Mesodermal cell (in vitro differentiated cells): ENCODE measurements at regions not wholly inside any gene's neighbourhood (a gene's known extent, or its start where the extent isn't known, plus 50 kb on each side); places are given as distances from the start of the nearest gene placed in this dataset.
"Not testable (repeated sequence)": the region's sequence is repeated elsewhere in the genome, so short reads cannot be mapped to it uniquely, and the experiment has no call there.

ENCODE experiments used
- H3K27ac ChIP-seq: 2 replicates; pipeline ENCODE4 v1.7.0; 2013; ENCODE audit warnings: mild to moderate bottlenecking, low read depth, low read length, moderate library complexity; ENCODE audit not compliant: severe bottlenecking
- H3K36me3 ChIP-seq: 2 replicates; pipeline ENCODE4 v1.7.1; 2013; ENCODE audit warnings: mild to moderate bottlenecking, low read length, moderate library complexity; ENCODE audit not compliant: control insufficient read depth, insufficient read depth
- H3K4me1 ChIP-seq: one replicate; pipeline ENCODE4 v1.7.1; 2013; ENCODE audit warnings: mild to moderate bottlenecking, low read length; ENCODE audit not compliant: insufficient read depth, control insufficient read depth, poor library complexity, severe bottlenecking
- H3K4me3 ChIP-seq: 2 replicates; pipeline ENCODE4 v1.7.0; 2013; ENCODE audit warnings: low read length, control low read depth, mild to moderate bottlenecking; ENCODE audit not compliant: insufficient read depth, poor library complexity, severe bottlenecking; ENCODE audit errors: extremely low read depth
- H3K9me3 ChIP-seq: 2 replicates; pipeline ENCODE4 v1.7.1; 2013; ENCODE audit warnings: mild to moderate bottlenecking, low read length, moderate library complexity; ENCODE audit not compliant: control insufficient read depth
- WGBS, 2 experiments: methylation state at CpG; one replicate each; pipeline ENCODE4 v1.1.5; 2013; ENCODE audit warnings: missing lambda C conversion rate in 2 of 2; ENCODE audit not compliant: insufficient coverage in 2 of 2; 5-methylcytosine and 5-hydroxymethylcytosine counted together

- 90% methylated on average over 2 of the region's 3 CpGs; no CpG with 5 or more reads in 1 of the 2 experiments for WGBS, 2 experiments
- no peak overlapping the region for H3K27ac ChIP-seq
- H3K4me1 ChIP-seq = no peaks in the 10 kb centered on the region
- no peaks in the 10 kb centered on the region for H3K9me3 ChIP-seq
- H3K4me3 ChIP-seq = no peak overlapping the region
- no peaks in the 10 kb centered on the region for H3K36me3 ChIP-seq
Measured at GRCh38 chr7:91492773-91493172, 228.5 kb downstream of the FZD1 start.

- 100% methylated on average over 1 of the region's 1 CpG; no CpG with 5 or more reads in 1 of the 2 experiments for WGBS, 2 experiments
Measured at GRCh38 chr7:91494450-91494849, 230.2 kb downstream of the FZD1 start.

GRCh38 chr7:91496251-91496820 is 232.1 kb downstream of the FZD1 start:
- no CpG with 5 or more reads among the region's 1 CpG for WGBS, 2 experiments
- H3K4me1 ChIP-seq = no peaks in the 10 kb centered on the region
- H3K27ac ChIP-seq = no peak overlapping the region
- no peaks in the 10 kb centered on the region for H3K9me3 ChIP-seq
- H3K36me3 ChIP-seq = no peaks in the 10 kb centered on the region
- H3K4me3 ChIP-seq = no peak overlapping the region

More at GRCh38 chr7:91494450-91494849, 230.2 kb downstream of the FZD1 start:
- Histone ChIP-seq H3K4me1 (no peaks in the 10 kb centered on the region), H3K27ac (no peak overlapping the region), H3K36me3 (no peaks in the 10 kb centered on the region), H3K9me3 (no peaks in the 10 kb centered on the region), H3K4me3 (no peak overlapping the region)

- no CpG with 5 or more reads among the region's 1 CpG for WGBS, 2 experiments
- H3K27ac ChIP-seq, H3K4me3 ChIP-seq, H3K9me3 ChIP-seq, H3K4me1 ChIP-seq, H3K36me3 ChIP-seq: not testable (repeated sequence)
Measured at GRCh38 chr7:91497277-91497676, 233.0 kb downstream of the FZD1 start.

GRCh38 chr7:91503934-91504555 is 239.8 kb downstream of the FZD1 start:
- WGBS, 2 experiments = 92 to 100% methylated on average over 1 to 2 of the region's 3 CpGs
- H3K4me3 ChIP-seq = no peak overlapping the region

GRCh38 chr7:91504919-91505318 is 240.7 kb downstream of the FZD1 start:
- Histone ChIP-seq H3K9me3 (no peaks in the 10 kb centered on the region), H3K36me3 (no peaks in the 10 kb centered on the region), H3K4me1 (no peaks in the 10 kb centered on the region), H3K27ac (no peak overlapping the region), H3K4me3 (no peak overlapping the region)
- 80% methylated on average over 1 of the region's 2 CpGs; no CpG with 5 or more reads in 1 of the 2 experiments for WGBS, 2 experiments

More at GRCh38 chr7:91503934-91504555, 239.8 kb downstream of the FZD1 start:
- H3K9me3 ChIP-seq = no peaks in the 10 kb centered on the region
- H3K4me1 ChIP-seq = no peaks in the 10 kb centered on the region
- no peak overlapping the region for H3K27ac ChIP-seq
- no peaks in the 10 kb centered on the region for H3K36me3 ChIP-seq

- not testable (repeated sequence) for H3K4me1 ChIP-seq, H3K27ac ChIP-seq, H3K4me3 ChIP-seq, H3K36me3 ChIP-seq, H3K9me3 ChIP-seq
- WGBS, 2 experiments = 50 to 82% methylated on average over 2 to 5 of the region's 10 CpGs
Measured at GRCh38 chr7:91506966-91507365, 242.7 kb downstream of the FZD1 start.

GRCh38 chr7:91511861-91512260 is 247.6 kb downstream of the FZD1 start:
- not testable (repeated sequence) for H3K4me3 ChIP-seq, H3K27ac ChIP-seq, H3K9me3 ChIP-seq, H3K4me1 ChIP-seq, H3K36me3 ChIP-seq
- no CpG with 5 or more reads among the region's 1 CpG for WGBS, 2 experiments

- no peaks in the 10 kb centered on the region for H3K36me3 ChIP-seq
- H3K9me3 ChIP-seq = no peaks in the 10 kb centered on the region
- WGBS, 2 experiments = no CpG with 5 or more reads among the region's 3 CpGs
- no peak overlapping the region for H3K4me3 ChIP-seq
- H3K27ac ChIP-seq = no peak overlapping the region
- H3K4me1 ChIP-seq = no peaks in the 10 kb centered on the region
Measured at GRCh38 chr7:91512958-91513357, 248.7 kb downstream of the FZD1 start.

- H3K4me3 ChIP-seq = no peak overlapping the region
- H3K36me3 ChIP-seq = no peaks in the 10 kb centered on the region
- no peak overlapping the region for H3K27ac ChIP-seq
- no peaks in the 10 kb centered on the region for H3K4me1 ChIP-seq
- 90 to 95% methylated on average over 2 to 3 of the region's 4 CpGs for WGBS, 2 experiments
- H3K9me3 ChIP-seq = no peaks in the 10 kb centered on the region
Measured at GRCh38 chr7:91514591-91514990, 250.4 kb downstream of the FZD1 start.

- H3K27ac ChIP-seq = no peak overlapping the region
- no peaks in the 10 kb centered on the region for H3K9me3 ChIP-seq
- no peaks in the 10 kb centered on the region for H3K4me1 ChIP-seq
- H3K36me3 ChIP-seq = no peaks in the 10 kb centered on the region
- H3K4me3 ChIP-seq = no peak overlapping the region
- 83% methylated on average over 1 of the region's 1 CpG; no CpG with 5 or more reads in 1 of the 2 experiments for WGBS, 2 experiments
Measured at GRCh38 chr7:91515961-91516360, 251.7 kb downstream of the FZD1 start.
